Ammon's horn (tissue), 1 donor: ENCODE measurements at regions not wholly inside any gene's neighbourhood (a gene's known extent, or its start where the extent isn't known, plus 50 kb on each side); places are given as distances from the start of the nearest gene placed in this dataset.
"Not testable (repeated sequence)": the region's sequence is repeated elsewhere in the genome, so short reads cannot be mapped to it uniquely, and the experiment has no call there.

Experiments
- DNase-seq: peaks from one replicate; pipeline ENCODE4 v3.0.0-alpha.2; 2016; ENCODE audit warnings: low spot score

DNA sequence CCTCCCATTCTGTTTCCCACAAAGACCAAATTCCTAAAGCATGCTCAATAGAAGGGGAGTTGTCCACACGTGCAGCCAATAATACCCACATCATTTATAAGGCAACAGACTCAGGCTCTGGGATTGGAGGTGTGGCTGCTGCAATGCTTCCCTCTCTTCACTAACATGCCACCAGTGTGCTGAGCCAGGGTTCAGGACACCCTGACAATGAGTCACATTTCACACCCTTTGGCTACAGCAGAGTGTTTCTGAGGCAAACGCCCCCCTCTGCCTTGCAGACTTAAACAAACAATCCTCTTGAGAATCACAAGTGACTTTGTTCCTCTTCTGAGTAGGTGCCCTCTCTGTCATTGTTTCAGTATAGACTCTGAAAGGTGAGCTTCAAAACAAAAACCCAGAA, 189.3 kb upstream of the TLE4 start:
- DNase-seq = no peak

DNA sequence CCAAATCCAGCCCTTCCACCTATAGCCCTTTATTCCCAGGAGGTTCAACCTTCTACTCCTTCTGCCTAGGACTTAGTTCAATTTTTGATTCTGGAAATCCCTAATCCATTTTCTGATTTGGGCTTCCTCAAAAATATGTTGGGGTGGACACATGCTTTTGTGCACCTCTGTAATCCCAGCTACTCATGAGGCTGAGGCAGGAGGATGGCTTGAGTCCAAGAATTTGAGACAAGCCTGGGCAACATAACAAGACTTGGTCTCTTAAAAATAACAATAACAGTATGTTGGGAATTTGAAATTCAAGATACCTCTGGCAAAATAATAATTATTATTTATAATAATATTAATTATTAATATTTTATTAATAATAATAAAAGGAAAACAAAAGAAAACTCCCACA, 188.7 kb upstream of the TLE4 start:
- DNase-seq = no peak

DNA sequence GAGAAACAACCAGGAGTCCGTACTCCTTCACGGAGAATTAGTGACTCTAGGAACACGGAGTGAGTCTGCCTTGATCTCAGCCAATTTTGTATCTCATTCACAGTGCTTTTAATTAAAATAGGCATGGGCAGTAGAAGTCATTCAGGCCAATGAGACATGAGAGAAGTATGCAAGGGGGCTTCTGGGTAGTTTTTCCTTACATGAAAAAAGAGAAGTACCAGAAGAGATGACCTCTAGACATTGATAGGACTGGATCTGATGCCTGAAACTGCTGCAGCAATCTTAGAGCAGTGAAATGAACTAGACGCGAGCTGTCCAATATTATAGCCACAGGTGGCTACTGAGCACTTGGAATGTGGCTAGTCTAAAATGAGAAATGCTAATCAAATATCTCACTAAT, 187.7 kb upstream of the TLE4 start:
- DNase-seq = no peak

DNA sequence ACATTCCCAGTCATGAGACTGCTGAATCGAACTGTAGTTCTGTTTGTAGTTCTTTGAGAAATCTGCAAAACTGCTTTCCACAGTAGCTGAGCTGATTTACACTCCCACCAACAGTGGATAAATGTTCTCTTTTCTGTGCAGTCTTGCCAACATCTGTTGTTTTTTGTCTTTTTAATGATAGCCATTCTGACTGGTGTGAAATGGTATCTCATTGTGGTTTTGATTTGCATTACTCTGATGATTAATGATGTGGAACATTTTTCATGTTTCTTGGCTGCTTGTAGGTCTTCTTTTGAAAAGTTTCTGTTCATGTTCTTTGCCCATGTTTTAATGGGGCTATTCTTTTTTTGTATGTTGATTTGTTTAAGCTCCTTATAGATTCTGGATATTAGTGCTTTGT, 187.3 kb upstream of the TLE4 start:
- DNase-seq = no peak

DNA sequence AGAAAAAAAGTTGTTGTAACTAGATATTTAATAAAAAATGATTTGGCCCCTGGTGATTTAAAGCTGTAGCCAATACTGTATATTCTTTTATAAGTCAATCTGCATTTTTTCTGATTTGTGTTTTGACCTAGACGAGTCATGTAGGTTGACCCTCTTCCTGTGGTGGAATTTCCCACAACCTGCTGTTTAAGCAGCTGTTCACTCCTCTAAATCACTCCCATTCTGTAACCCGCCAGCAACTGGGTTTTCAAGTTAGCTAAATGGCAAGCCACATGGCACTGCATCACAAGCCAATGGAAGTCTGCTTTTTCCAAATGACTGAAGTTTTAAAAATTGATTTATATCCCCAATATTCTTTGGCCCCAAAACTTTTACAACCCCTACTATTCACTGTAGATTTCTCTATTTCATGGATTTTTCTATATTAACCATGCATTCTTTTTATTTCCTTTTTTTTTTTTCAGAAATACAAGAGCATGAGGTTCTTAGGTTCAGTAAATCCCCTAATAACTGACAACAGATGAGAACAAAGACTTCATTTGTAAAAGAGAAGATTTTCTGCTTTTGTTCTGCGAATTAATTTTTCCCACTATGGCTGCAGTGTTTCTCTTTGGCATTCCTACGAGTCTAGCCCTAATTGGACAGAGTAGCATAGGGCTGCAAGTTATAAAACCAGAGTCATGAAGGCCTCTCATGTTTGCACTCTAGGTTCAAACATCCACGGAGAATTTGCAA, 184.5 kb upstream of the TLE4 start:
- no peak for DNase-seq

DNA sequence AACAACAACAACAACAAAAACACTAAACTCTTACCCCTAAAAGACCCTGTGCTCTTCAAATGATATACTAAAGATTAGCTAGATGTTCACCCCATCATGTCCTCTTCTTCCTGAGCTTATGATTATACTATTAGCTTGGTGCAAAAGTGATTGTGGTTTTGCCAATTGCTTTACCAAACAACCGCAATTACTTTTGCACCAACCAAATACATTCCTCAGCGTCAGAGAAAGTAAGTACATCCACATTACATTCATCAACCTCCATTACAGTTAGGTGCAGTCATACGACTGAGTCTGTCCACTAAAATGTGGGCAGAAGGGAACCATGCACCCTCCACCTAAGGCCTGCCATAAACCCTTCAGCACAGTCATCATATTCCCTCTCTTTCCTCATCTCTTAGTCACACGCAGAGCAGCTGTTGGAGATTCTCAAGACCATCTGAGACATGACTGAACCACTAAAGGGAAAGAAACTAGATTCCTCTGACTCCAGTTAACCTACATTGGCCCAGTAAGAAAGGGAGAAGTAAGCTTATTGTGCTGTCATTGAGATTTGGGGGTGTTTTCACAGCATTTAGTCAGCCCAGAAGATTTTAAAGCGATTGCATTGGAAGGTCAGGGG, 181.6 kb upstream of the TLE4 start:
- DNase-seq = no peak

GRCh38 chr9:79390781-79391770, 180.7 kb upstream of the TLE4 start:
- no peak for DNase-seq

GRCh38 chr9:79395228-79395627, 176.5 kb upstream of the TLE4 start:
- DNase-seq = no peak

- peak; percentile 37 for DNase-seq
Measured at GRCh38 chr9:79395755-79396154, 176.0 kb upstream of the TLE4 start.

DNA sequence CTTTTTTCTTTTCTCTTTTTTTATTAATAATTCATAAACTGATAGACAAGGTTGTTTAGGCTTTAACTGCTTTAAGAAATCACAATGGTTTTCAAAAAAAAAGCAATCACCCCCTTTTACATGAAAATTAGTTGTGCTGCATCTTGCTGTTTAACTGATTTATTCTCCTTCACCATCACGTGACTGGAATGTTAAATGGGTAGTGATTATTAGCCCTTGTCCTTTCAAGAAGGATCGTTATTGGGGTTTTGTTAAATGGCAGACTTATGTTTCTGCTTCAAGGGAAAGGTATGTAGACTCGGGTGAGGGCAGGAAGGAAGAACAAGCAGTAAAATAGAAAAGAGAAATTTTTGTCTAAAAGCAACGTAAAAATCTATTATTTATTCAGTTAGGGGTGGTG, 175.6 kb upstream of the TLE4 start:
- DNase-seq = no peak

DNA sequence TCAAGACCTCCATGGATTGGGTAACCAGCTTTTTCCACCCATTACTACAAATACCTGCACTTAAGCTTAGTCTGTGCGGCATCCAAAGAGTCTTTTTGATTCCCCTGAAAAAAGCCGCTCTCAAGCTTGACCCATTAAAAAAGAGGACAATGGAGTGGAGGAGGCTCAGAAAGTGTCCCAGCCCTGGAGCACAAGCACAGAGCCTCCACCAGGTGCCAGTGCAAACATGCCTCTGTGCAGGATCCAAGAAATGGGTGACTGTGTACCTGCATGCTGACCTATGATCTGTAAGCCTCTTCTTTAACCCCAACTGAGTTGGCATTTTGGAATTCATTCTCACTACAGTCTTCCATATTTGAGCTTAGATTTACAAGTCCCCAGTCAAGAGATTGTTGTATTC, 168.3 kb upstream of the TLE4 start:
- no peak for DNase-seq

GRCh38 chr9:79408200-79408599, 163.6 kb upstream of the TLE4 start:
- no peak for DNase-seq

DNA sequence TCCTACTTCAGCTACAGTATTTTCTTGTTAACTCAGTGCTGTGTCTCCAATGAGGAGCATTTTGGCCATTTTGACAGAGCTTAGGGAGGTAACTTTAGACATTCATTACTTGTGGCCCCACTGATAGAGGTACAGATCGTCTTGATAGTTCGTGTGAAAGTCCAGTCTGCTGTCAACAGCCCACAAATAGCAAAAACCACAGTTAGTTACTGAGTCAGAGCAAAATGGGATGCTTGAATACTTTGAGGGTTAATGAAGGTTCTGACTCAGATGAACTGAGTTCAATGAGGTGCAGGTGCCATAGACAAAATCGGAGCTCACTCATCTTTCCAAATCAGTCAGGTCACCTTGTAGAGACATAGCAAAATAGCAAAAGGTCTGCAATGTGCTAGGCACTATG, 163.1 kb upstream of the TLE4 start:
- DNase-seq = no peak

DNA sequence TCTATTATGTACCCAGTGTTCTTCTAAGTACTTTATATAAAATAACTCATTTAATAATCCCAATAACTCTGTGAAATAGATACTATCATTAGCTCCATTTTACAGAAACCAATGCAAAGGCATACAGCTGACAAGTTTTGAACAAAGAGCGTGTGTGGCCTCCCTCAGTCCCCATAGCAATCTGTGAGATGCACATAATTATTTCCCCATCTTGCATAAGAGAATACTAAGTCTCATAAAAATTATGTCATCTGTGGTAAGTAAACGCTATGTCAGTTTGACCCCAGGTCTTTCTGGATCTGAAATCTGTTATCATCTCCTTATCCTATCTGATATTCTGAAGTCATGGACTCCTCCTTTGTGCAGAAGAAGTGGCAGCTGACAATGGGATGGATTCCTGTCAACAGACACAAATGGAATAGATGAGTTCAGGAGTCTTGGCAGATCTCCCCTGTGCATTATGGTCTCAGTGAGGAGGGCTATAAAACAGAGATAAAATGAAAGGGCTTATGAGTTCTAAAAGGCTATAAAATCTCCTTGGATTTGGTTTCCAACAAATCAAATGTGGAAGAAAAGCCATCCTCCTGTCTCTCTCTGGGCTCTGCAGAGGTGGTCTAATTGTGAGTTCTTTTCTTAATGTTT, 162.5 kb upstream of the TLE4 start:
- no peak for DNase-seq

GRCh38 chr9:79425840-79426239, 145.9 kb upstream of the TLE4 start:
- DNase-seq = no peak

DNA sequence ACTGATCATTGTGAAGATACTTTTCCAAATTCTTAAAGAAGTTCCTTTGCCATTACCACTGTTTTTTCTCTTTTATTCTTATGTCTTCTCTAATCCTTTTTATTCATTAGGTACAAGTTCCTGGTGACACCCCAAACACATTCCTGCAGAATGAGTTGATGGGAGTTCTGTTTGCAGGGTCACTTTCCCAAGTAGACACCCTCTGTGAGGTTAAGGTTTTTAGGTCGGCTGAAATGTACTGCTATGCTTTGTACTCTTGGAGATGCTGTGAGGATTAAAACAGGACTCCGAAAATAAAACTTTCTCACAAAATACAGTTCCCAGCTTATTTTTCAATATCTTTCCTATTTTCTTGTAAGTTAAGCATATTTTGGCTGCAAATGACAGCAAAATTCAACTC, 143.3 kb upstream of the TLE4 start:
- DNase-seq = no peak

GRCh38 chr9:79430619-79431018, 141.1 kb upstream of the TLE4 start:
- DNase-seq = no peak

DNA sequence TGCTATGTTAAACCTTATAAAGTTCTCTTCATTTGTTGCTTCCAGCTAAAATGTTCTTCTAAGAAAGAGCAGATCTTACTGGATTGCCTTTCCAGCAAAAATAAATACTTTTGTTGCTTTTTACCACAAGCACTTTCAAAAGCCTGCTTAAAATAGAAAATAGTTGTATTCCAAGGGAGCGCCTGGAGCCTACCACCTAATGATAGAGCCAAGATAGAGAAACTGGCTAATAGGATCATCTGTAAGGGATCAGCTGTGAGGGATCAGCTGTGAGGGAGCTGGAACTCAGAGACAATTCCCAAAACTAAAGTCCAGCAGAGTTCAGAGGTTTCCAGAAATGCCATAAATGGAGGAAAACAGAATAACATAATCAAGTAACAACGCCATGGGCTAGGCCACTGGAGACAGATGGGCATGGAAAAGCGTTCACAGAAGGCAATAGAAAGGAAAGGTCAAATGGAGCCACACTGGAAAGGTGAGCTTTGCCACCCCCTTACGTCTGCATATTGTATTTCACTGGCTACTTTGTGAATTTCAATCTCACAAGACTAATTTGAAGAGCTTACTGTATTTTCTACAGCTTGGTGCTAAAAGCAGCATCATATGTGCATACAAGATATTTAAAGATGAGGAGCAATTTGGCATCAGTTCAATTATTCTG, 140.6 kb upstream of the TLE4 start:
- DNase-seq = no peak

GRCh38 chr9:79432485-79432884, 139.3 kb upstream of the TLE4 start:
- DNase-seq = no peak

DNA sequence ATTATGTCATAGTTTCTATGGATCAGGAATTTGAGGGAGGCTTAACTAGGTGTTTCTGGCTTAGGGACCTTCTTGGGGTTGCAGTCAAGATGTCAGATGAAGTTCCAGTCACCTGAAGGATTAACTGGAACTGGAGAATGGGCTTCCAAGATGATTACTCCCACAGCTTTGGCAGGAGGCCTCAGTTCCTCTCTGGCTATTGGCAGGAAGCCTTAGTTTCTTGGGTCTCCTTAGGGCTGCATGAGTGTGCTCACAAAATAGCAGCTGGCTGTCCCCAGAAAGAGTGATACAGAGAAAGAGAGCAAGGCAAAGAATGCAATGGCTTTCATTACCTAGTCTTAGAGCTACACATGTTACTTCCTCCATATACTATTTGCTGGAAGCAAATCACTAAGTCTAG, 138.1 kb upstream of the TLE4 start:
- no peak for DNase-seq

- not testable (repeated sequence) for DNase-seq
Measured at GRCh38 chr9:79439221-79439620, 132.5 kb upstream of the TLE4 start.
